ENCODE measurements at regions not wholly inside any gene's neighbourhood (a gene's known extent, or its start where the extent isn't known, plus 50 kb on each side); places are given as distances from the start of the nearest gene placed in this dataset.
"Not testable (repeated sequence)": the region's sequence is repeated elsewhere in the genome, so short reads cannot be mapped to it uniquely, and the experiment has no call there.

DNA sequence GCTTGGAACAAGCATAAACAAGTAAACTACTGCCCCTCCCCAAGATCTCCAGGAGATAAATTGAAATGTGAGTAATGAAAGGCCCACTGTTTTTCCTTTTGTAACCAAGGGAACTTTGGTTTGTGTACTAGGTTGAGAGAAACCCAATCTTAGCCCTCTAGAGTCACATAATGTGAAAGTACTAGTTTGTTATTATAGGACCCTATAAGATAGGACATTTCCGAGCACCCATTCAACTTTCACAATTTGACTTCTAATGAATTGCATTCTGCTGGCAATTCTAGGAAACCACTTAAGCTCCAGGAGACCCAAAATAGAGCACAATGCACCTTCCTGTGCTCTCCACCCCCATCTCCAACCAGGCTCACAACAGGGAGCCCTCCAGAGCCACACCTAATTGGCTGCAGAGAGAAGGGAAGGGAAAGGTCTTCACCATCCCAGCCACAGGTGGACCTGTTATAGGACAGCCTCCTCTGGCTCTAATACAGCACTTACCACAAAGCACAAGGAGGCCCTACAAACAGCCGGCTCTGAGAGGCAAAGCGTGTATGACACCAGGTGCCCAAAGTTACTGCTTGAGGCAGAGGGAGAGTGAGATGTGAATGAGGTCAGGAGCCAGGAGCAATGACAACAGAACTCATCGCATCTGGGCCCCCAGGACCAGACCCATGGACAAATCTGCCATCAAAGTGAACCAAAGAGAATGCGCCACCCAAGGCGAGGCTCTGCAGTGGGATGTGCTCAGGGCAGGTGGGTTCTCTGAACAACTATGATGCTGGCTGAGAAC is 163.3 kb upstream of the NTF3 start:
- DNase-seq, result no peak

DNA sequence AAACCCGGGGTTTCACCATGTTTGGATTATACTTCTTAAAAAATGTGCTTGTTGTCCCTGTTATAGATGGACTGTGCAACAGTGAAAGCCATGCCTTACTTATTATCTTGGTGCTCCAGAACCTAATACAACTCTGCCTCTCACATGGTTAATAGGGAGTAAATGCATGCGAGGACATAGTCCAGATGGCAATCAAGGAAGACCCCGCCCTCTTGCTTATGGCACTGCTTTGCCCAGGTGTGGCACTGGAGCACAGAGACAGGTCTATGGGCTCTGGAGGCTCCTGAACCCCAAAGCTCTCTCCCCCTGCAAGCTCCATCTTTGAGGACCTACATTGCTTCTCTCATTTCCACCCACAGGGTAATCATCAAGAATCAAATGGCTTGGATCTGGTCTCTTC is 162.1 kb upstream of the NTF3 start:
- no peak for DNase-seq

DNA sequence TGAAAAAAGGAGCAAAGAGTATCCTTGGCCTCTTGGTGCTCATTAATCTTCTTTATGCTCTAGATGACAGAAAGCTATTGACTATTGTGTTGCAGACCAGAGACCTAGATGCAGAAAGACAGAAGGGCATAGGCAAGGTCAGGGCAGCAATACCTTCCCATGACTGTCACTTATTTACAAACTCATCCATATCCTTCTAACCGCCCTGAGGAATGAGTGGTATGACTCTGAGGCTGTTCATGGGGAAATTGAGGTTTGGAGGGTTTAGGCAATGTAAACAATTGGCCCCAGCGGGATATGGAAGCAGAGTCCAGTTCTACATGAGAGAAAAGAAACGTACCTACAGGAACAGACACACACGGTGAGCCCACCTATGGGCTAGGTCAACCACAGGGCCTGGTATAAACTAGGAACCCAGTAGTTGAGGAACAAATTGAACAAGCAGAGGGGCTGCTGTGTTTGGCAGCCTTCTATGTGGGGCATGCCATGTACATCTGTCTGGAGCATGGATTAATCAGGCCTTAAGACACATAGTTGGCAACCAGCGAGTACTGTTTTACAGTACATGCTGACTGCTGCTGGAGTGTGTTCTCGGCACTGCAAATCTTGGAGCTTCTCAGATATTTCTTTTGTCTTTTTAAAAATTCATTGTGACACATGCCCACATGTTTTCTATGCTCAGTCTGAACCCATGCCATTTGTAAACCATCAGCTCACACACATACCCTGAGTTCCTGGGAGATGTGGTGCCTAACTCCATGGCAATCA is 159.7 kb upstream of the NTF3 start:
- DNase-seq, result no peak

DNA sequence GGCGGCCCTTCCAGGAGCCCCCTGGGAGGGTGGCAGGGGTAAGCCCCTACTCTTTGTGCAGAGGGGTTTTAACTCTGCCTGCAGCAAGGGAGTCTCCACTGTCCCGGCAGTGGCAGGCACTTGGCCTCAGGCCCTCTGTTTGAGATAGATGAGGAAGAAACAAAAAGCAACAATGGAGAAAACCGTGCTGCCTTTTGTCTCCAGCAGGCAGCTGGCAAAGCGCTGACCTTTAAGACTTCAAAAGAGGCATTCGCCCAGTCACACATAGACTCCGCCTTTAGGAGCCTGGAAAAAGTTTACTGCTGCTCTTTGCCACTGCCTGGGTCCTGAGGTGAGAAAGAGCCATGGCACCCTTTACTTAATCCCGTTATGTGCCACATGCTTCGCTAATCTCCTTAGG is 158.2 kb upstream of the NTF3 start:
- peak; percentile 10 for DNase-seq

DNA sequence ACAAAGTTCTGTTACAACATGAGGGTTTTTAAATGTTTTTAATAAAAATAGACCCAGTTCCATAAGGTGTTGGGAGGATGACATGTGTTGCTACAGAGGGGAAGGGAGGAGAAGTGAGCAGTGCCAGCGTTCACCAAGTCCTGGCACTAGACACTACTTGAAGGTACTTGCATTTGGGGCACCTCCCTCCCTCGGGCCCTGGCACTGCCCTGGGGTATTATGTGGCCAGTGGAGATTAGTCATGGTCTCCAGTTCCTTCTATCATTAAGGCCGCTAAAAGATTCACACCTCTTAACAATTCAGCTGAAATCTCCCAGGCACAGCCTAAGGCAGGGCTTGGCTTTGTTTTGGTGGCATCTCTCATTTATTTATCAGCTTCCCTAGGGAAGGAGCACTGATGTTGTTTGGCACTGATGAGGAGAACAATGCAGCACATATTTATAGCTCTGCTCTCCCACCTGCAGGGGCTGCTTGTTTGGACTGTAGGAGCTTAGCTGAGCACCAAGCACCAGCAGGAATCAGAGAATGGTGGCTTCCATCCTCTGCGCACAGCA is 155.5 kb upstream of the NTF3 start:
- DNase-seq, result peak; percentile 72

DNA sequence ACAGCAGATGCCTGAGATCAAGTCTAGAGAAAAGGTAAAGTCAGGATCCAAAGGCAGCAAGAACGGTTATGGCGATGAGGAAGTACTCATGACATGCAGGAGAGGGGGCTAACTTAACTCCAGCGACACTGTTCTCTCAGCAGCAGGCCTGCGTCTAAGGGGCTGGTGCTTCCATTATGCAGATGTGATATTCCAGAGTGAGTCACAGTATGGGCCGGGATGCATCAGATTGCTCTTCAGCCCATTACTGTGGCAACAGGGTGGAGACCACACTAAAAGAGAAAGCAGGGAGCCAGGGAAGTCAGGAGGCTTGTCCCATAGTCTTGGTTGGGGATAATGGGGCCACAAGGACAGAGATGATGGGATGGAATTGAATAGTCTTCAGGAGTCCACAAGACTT is 151.8 kb upstream of the NTF3 start:
- no peak for DNase-seq

DNA sequence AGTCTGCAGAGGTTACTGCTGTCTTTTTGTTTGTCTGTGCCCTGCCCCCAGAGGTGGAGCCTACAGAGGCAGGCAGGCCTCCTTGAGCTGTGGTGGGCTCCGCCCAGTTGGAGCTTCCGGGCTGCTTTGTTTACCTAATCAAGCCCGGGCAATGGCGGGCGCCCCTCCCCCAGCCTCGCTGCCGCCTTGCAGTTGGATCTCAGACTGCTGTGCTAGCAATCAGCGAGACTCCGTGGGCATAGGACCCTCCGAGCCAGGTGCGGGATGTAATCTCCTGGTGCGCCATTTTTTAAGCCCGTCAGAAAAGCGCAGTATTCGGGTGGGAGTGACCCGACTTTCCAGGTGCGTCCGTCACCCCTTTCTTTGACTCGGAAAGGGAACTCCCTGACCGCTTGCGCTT is 141.5 kb upstream of the NTF3 start:
- not testable (repeated sequence) for DNase-seq

DNA sequence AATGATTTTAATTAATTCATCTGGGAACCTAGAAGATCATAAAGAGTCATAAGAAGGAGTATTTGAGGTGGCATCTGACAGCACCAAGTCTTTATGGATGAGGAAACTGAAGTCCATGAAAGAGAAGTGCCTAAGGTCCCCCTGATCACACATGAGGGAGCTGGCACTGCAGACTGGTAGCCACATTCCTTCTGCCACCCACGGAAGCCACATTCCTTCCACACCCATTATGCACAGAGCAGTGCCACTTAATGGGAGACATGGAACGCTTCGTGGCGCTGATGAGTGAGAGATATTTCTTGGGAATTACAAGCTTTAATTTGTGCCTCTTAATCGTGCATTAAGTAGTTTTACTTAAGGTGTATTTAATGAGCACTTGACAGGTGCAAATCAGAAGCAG is 139.3 kb upstream of the NTF3 start:
- no peak for DNase-seq

DNA sequence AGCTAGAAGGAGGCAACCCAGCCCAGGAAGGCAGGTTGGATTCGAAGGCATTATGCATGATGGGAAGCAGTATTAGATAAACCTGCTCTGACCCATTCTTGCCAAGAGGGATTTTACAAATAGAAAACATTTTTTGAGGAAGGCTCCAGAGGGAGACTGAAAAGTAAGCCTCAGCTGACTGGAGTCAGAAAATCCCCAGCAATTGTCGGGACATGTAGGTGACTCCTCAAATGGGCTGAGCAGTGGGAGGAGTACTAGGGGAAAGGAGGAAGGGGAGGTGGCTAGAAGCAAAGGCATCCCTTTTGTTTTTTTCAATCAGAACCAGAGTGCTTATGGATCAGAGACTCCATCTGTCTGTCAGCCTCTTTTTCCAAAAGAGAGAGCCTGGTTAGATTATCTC is 138.1 kb upstream of the NTF3 start:
- DNase-seq, result no peak

DNA sequence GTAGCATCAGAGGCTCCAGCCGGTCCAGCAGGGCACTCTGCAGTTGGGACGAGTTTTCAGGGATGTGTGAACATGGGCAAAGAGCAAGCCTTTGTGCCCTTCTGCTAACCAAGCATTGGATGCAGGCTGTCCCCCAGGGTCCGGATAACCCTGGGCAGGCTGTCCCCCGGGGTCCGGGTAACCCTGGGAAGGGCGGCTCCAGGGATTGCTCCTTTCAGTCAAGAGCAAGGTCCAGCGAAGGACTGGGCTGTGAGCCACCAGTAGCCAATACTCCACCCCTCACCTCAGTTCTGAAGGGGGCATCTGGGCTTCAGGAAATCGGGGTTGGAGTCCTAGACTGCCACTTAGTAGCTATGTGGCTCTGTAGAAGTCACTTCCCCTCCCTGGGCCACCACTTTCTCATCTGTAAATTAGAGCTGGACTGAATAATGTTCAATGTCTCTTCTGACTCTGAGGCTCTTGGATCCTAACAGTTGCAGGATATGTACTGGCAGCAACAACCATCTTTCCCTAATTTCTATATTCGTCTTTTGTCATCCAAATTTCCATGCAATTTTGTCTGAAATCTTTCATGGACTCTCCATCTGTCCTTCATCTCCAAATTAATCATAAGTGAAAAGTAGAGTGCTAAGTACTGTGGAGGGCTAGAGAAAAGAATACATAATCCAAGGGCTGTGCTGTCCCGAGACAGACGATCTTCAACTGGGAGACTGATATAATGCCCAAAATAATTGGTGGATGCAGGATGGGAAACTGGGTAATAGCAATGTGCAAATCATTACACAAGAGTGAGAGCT is 137.4 kb upstream of the NTF3 start:
- DNase-seq, result no peak

DNA sequence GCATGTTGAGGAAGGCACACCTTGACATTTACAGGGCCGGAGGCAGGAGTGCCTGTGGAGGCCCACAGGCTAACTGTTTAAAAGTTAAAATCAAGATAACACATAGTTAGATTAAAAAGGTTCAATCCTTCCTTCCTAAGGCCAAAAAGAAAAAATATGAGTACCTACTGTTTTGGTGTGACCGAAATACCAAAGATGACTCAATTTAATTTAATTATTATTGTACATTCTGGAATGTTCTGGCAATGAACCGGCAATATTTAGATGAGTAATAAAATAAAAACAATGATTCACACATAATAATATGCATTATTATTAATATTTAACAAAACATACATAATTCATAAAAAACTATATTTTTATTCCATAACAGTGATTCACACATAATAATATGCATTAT is 136.8 kb upstream of the NTF3 start:
- DNase-seq, result no peak

DNA sequence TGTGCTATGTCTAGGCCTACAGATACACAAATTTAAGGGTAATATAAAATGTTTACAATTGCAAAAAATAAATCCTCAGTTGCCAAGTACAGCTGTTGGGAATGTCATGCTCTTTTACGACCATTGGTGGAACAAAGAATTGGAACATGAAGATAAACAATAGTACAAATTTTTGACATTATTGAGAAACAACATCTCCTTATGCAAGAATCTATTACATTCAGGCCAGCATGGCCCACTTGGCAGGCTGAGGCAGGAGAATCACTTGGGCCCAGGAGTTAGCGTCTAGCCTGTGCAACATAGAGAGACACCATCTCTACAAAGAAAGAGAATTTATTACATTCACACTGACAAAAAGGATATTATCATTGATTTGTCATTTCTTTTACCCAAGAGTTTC is 135.9 kb upstream of the NTF3 start:
- DNase-seq, result no peak

DNA sequence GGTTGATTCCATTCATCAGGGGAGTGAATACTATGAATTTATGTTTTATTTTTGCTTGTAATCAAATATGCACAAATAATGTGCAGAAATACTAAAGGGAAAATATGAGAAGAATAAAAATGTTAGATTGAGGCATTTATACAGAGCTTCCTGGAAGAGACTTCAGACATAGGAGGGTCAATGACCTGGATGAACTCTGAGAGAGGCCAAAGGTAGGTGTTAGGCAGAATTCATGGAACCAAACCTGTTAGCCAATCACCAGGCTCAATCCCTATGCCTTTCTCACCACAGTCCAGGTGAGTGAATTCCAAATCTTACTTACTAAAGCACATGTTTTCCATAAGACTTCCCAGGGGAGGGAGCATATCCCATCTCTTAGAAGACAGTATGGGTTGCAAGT is 130.4 kb upstream of the NTF3 start:
- DNase-seq, result no peak

DNA sequence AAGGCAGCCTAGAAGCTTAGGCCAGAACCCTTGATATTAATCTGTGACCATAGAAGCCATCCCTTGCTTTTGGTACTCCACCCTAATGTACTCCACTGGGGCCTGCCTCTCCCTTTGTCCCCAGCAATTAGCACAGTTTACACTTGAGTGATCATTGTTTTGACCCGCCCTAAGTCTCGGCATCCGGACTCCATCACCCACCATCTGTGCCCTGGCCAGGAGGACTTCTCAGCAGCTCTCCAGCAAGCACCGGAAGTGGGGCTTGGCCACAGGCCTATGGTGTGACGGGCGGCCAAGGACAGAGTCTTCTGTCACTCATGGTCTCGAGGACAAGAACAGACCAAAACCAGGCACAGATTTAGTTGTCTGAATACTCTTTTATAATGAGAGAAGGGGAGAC is 126.5 kb upstream of the NTF3 start:
- no peak for DNase-seq

DNA sequence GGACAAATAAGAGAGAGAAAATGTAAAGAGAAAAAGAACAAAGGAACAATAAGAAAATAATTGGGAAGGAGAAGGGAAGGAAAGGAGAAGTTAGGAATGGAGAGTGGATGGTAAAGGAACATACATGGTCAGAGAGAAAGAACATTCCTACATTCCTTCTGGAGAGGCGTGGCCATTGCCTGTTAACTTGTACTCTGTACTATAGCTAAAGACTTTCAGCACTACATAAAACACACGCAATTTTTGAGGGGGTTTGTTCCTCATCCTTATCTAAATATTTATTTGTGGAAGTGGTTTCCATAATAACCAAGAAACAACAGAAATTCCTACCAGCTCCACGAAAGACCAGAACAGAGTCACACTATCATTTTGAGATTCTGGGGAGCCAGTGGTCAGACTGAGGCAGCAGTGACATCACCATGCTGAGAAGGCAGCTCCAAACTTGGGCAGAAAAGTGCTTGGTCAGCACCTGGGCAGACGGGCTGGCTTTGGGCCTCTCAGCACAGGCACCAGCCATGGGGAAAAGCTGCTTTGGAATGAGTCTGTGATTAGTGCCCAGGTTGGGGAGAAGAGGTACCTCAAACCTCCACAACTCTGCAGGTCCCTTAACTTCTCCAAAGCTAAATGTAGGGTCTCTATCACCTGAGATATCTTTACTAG is 125.9 kb upstream of the NTF3 start:
- DNase-seq, result no peak

DNA sequence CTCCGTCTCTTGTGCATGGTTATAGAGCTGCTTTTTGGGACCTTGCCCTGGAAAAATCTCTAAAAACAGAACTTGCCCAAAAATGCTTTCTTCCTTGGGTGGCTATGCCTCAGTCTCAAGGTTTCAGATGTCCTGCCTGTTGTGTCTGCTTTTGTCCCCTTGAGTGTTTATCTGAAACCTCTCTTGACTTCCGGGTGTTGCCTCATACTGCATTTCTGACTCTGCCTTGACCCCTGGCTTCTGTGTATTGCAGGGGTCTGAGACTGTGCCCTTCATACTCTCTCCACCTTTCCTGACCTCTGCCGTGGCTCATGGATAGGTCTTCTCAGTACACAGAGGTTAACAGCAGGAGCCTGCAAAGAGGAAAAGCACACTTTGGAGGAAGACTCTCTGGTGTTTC is 124.8 kb upstream of the NTF3 start:
- no peak for DNase-seq

DNA sequence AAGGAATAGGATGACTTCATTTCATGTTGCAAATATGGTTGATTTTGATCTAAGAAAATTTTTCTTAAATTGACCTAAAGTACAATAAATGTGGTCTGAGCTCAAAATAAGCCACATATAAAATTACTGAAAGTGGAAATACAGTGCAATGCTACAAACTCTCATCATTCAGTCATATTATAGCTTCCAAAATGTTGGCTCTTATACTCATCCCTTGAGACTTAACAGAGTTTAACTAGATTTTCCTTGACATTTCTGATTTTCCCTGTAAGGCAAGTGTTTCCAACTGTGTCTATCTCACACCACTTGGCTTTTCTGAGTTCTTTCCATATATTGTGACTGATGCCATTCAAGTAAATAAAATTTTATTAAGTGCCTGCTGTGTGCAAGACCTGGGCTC is 123.7 kb upstream of the NTF3 start:
- DNase-seq, result no peak

DNA sequence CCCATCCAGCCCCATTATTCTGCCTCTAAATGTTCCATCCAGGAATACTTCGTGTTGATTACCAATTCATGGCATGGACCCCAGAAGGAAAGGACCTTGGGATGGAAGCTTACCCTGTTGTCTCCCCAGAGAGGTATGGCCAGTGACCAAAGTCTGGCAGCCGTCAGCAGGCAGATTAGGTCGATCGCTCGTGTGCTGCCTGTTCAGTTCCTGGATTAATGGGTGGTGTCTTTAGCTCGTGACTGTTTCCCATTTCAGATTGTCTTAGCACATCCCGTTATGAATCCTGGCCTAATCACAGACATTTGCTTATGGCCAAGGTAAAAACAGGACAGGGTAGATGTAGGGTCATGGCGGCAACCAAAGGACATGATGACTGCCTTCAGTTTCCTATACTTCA is 122.9 kb upstream of the NTF3 start:
- DNase-seq, result no peak

DNA sequence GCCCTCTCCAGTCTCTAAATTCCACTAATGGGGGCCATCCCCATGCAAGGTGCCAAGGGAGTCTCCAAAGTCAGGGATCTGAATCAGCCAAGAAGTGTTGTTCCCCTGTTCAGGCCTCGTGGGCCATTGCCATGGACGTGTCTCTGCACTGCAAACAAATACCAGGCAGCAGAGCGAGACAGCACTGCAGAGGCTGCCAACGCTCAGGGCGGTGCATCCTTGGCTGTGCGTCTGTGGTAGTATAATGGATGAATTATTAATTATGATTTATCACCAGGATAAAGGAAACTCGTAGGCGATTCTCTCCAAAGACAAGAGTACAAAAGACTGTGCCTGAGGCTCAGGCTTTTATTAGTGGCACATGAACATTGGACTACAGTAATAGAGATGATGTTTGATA is 122.3 kb upstream of the NTF3 start:
- DNase-seq, result peak; percentile 81

DNA sequence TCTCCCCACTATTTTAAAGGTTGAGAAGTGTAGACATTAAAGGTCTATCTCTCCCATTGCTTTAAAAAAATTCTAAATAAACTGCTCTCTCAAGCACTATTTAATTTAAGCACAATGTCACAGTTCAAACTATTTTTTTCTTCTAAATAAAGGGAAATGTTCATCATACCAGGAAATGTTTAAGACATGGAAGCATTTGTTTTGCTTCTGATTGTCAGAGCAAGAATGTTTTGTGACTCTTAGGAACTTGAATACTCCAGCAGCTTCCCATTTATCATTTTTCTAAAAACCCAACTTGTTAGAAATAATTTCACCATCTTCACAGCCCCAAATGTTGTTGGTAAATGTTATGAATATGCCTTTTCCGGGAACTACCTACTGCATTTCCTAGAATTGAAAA is 121.8 kb upstream of the NTF3 start:
- no peak for DNase-seq

DNA sequence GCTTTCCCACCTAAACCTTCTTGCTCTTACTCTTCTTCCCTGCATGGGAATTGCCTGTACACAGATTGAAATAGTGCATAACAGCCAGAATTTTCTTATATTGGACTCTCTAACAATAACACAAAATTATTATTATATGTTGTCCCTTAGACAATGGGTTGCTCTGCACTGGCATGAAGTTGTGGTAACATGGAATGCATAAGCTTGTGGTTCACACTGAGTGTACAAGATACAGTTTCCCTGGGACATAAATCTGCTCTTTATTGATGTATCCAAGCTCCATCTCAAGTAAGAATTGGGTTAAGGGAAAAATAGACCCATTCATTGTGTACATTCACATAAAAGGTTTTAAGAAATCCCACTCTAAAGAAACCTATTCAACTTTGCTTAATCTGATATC is 114.4 kb upstream of the NTF3 start:
- no peak for DNase-seq

DNA sequence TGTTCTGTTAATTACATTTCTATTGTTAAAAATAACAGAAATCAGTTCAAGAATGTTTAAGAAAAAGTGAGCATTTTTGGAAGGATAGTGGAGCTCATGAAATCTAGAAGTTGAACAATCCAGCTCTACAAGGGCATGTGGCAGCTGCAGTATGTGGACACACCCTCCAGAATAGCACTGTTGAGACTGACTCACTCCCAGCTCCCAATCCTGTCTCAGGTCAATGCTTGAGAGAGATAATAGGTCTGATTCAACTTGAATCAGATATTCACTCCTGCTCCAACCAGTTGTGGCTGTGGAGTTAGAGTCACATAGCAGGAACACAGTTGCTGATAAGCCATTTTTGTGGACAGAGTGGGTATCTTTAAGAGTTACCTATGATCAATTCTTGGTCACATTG is 113.0 kb upstream of the NTF3 start:
- DNase-seq, result no peak

Measured in NCI-H1105 treated with DMSO at 0.1 percent for 48 hours (cell line).